D721Med (cell line): ENCODE measurements at regions not wholly inside any gene's neighbourhood (a gene's known extent, or its start where the extent isn't known, plus 50 kb on each side); places are given as distances from the start of the nearest gene placed in this dataset.

Experiments
- DNase-seq: peaks from one replicate; pipeline ENCODE4 v3.0.0; 2011; ENCODE audit warnings: low spot score; ENCODE audit not compliant: insufficient read length
- FAIRE-seq: peaks from 2 replicates; lab custom pipeline; 2011; peaks lifted over from hg19 to GRCh38; lab: Jason Lieb, UNC
- CTCF ChIP-seq: IDR thresholded peaks from 2 replicates; pipeline ENCODE4 v1.5.1; 2012; ENCODE audit warnings: mild to moderate bottlenecking, control low read depth; ENCODE audit not compliant: insufficient read depth; ENCODE audit errors: missing control alignments

DNA sequence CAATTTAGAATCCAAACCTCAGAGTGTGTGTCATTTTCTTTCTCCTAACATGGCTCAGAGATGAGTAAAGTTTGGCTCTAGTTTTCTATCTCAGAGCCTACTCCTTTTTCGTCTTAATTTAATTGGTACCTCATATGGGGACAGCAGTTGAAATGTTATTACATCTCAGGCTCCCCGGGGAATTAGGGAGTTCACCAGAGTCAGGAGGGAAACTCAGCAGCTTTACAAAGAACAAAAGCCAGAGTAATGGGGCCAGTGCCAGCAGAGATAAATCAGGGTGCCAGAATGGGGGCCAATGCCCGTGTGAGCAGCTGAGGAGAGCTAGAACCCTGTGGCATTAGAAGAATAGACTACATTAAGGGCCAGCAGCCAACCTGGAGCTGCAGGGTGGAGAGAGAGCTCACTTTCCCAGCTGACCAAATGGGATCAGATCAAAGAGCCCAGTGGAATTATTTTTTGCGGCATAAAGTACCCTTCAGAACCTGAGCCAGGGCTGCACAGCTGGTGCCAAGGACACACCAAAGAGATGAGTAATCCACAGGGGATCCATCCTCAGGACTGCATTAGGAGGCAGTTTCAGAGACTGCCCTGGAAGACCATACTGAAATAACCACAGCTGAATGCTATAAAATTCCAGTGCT, 207.1 kb upstream of the DKK2 start:
- FAIRE-seq: no peak
- TF ChIP-seq CTCF: no peak
- no peak for DNase-seq

DNA sequence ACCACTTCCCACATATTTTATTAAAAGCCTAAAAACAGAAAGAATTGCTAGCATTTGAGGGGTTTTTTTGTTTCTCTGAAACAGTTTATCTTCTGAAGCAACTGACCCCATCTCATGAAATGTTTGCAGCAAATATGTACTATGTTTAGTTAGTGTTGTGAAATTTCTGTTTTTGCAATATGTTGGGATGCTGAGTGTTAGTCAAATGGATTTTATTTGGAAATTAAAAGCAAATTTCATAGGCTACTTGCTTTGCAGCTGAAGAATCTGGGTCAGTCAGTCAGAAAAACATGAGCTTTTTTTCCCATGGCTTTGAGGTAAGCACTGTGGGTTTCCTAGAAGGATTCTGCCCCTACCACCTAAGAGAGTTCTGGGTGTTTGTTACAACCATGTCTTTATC, 184.9 kb upstream of the DKK2 start:
- DNase-seq (no peak), FAIRE-seq (no peak)
- TF ChIP-seq CTCF: no peak

GRCh38 chr4:107219681-107220080, 183.6 kb upstream of the DKK2 start:
- TF ChIP-seq CTCF: no peak
- FAIRE-seq: no peak
- DNase-seq: no peak

DNA sequence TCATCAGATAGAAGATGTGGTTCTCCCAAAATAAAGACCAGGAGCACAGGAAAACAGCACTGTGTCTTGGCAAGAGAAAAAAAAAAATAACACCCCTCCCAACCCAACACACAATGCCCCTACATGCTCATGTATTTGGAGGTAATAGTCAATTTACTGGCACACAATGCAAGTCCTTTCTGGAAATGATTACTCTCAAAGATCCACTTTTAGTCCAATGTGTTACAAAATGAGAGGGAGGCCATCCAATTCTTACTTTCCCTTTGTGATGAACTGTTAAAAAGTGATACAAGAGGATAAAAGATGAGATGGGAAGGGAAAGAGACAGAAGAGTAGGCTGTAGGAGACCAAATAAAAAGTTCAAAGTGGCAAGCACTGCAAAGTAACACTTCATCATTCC, 180.3 kb upstream of the DKK2 start:
- DNase-seq (no peak), FAIRE-seq (no peak)
- no peak for TF ChIP-seq CTCF

- no peak for TF ChIP-seq CTCF
- DNase-seq (no peak), FAIRE-seq (no peak)
Observed at GRCh38 chr4:107215222-107215621, 179.1 kb upstream of the DKK2 start.

- FAIRE-seq: no peak
Observed at GRCh38 chr4:107213880-107214279, 177.8 kb upstream of the DKK2 start.

More at GRCh38 chr4:107213880-107214279, 177.8 kb upstream of the DKK2 start:
- no peak for DNase-seq
- TF ChIP-seq CTCF: no peak
